Amygdala (tissue), 56 donors: ENCODE measurements at regions not wholly inside any gene's neighbourhood (a gene's known extent, or its start where the extent isn't known, plus 50 kb on each side); places are given as distances from the start of the nearest gene placed in this dataset.
"Not testable (repeated sequence)": the region's sequence is repeated elsewhere in the genome, so short reads cannot be mapped to it uniquely, and the experiment has no call there.

Experiments
- DNase-seq, 56 donors: peaks; one replicate each; lab custom pipeline; 2025; lab: John Stamatoyannopoulos, UW

GRCh38 chr4:174012886-174013259, 270.6 kb downstream of the FBXO8 start:
- no peak for DNase-seq

DNA sequence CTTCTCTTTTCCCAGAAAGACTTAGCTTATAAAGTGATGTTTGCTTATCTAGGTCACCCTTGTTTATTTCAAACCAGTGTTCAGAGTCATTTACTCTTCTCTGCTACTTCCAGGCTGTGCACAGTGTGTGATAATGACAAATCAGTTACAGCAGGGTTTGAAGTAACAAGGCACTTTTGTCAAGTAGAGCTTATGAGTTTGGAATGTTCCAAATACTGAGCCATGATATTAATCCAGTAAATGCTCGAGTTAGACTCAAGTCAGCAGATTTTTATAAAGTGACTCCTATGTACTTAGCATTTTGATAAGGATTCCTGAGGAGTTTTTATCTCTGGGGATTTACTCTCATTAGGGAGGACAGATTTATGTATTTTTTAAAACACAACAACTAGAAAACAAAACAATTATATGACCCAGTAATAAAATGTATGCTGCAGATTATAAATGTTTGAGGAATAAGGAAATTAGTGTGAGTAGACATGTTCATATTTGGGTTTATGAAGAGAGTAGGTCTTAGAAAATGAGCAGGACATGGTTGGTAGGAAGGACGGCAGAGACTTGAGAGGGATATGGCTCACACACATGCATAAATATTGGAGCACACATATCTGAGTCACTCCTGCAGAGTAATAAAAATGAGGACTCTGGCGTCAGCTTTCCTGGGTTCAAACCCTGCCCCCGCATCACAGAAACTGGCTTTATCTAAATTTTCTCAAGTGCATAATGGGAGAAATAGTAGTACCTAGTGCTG, 271.2 kb downstream of the FBXO8 start:
- no peak for DNase-seq

DNA sequence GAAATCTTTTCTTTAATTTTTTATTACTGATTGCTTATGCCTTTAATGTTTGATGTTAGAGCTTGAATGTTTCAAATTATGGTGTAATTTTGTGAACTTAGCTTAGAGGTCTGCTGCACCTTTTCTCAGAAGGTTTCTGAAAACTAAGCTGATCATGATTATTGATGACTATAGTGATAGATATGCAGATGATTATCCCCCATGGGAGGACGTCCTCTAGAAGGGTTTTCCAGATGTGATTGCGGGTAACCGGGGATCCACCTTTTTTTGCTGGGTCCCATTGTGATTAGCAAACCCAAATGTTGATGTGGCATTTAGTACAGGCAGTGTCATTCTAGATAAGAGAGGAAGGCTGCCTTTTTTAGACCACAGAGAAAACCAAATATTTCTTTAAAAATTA, 272.9 kb downstream of the FBXO8 start:
- no peak for DNase-seq

GRCh38 chr4:174009686-174010451, 273.6 kb downstream of the FBXO8 start:
- no peak for DNase-seq

DNA sequence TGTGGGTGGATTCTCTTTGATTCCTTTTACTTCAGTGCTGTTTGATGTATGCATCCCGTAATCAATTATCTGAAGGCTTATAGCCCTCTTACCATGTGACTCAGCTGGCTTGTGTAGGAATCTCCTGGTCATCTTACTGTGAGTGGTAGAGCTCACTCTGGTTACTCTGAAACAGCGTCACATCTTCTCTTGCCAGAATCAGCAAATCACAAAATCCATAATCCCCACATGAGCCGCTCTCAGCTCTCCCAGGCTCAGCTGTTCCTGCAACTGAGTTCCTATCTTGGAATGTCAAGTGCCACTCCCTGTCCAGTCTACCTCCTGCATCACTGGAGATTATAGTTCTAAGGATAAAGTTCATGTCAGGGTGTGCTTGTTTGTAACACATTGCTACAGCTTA, 278.0 kb downstream of the FBXO8 start:
- DNase-seq, result no peak

- no peak for DNase-seq
Observed at GRCh38 chr4:173998471-173999144, 284.9 kb downstream of the FBXO8 start.

GRCh38 chr4:173995779-173996178, 287.7 kb downstream of the FBXO8 start:
- not testable (repeated sequence) for DNase-seq

DNA sequence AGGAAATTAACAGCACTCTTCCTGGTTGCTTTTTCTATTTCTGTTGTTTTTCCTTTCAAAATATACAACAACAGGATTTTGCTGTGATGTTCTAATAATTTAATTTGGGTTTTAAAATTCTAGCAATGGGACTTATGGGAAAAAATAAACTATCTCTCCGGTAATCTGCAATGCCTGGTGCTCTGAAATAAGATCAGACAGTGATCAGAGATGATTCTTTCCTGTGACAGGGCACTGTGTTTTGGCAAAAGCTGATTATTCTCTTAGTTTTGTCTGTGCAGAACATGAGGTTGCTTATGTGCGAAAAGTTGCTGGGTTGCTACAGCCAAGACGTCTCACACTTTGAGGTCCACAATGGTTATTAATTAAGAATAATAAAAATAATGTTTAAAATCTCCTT, 291.7 kb downstream of the FBXO8 start:
- DNase-seq, result no peak

DNA sequence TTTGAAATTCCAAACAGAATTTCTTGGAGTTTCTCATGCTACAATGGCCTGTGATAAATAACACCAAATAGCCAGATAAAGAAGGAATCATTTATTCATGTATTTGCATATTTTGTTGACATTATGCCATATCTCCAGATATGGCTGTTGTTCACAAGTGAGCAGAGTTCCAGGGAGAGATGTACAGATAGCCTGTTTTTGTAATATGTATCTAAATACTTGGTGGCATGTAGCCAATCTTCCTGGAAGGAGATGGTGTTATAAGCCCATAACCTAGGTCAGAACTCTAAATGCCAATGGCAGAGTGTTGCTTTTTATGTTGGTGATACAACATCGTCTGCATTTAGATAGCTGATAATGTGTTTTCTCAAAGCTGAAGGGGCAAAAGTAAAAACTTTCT, 292.2 kb downstream of the FBXO8 start:
- DNase-seq, result no peak

GRCh38 chr4:173990869-173991210, 292.6 kb downstream of the FBXO8 start:
- no peak for DNase-seq

DNA sequence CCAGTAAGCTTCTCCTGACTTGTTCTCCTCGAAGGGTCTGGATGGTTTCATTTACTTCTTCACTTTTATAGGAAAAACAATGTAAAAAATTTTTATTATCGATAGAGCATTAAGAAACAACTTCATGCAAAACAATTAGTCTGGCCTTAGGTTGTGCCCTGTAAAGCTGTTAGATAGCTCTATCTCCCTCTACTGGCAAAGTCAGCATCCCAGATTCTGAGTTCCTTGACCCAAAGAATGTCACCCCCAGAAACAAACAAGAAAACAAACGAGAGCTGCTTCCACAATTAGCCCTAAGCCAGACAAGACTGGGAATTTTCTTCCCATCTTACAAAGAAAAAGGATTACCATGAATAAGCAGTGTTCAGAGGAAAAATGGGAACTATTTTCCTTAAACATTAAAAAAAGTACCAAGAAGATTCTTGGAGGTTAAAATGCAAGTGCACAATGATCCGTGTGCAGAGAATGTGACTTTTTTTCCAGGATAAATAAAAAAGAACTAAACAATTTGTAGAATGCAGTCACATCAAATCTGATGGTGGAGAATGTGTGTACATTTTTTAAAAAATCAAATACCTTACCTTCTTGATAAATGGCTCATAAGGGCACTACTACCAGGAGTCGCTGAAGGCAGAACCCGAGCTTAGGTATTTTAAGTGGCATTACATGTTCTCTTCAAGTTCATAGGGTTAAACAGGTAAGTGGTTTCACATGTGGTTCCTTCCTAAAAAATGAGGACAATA, 293.2 kb downstream of the FBXO8 start:
- DNase-seq, result no peak

DNA sequence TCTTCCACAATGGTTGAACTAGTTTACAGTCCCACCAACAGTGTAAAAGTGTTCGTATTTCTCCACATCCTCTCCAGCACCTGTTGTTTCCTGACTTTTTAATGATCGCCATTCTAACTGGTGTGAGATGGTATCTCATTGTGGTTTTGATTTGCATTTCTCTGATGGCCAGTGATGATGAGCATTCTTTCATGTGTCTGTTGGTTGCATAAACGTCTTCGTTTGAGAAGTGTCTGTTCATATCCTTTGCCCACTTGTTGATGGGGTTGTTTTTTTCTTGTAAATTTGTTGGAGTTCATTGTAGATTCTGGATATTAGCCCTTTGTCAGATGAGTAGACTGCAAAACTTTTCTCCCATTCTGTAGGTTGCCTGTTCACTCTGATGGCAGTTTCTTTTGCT, 319.9 kb downstream of the FBXO8 start:
- not testable (repeated sequence) for DNase-seq

DNA sequence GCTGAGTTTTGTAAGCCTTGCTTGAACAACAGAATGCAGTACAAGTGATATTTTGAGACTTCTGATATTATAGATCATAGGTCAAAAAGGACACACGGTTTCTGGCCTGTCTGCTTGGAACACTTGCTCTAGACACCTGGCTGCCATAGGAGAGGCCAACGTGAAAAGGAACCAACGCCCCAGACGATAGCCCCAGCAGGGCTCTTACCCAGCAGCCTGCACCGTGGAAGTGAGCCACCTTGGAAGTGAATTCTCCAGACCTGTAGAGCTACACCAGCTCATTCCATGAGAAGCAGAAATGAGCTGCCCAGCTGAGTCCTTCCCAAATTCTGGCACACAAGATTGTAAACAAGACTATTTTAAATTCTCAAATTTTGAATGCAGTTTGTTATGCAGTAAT, 323.1 kb downstream of the FBXO8 start:
- DNase-seq, result no peak

DNA sequence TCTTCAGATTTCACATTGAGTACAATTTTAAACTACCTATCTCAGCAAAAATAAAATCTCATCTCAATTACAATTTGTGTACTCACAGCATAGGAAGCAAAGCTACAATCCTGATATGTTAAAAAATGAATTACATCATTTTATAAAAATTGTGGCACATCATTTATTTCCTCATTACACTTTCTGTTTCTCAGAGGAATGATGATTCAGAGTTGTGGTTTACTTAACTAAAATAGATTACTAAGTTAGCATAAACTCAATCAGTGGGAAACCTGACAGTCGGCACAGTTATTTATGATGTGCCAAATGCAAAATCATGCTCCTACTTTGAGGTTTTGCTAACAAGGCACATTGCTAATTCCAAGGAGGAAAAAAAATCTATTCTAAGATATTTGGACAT, 325.0 kb downstream of the FBXO8 start:
- no peak for DNase-seq

DNA sequence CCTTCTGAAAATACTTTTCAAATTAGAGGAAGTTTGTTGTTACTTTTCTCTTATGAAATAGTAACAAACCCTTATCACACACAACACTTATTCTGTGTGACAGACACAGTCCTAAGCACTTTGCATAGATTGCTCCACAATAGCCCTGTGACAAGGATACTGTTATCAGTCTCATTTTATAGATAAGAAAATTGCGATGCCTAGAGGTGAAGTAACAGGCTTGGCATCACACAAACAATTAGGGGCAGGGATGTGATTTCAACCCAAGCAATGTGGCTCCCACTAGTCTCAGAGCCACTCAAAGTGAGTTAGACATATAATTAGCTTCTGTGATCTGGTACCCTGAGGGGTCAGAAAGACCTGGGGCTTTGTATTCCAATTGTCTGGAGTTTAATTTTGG, 339.9 kb downstream of the FBXO8 start:
- no peak for DNase-seq

- no peak for DNase-seq
Observed at GRCh38 chr4:173940146-173940545, 343.3 kb downstream of the FBXO8 start.

- DNase-seq, result no peak
Observed at GRCh38 chr4:173937631-173938270, 345.7 kb downstream of the FBXO8 start.

DNA sequence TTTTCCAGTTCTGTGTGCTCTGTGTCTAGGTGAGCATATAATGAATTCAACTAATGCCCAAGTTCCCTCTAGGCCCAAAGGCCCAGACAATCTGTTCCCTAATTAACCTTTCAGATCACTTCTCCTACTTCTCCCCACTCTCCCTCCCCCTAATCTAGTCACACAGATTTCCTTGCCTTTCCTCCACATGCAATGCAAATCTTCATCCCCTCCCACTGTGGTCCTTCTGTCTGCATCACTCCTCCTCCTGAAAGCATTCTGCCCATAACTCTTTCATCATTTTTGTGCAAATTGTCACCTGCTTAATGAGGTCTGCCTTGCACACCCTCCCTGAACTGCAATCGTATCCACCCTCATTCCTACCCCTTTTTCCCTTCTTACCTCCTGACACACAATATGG, 346.6 kb downstream of the FBXO8 start:
- DNase-seq, result no peak

DNA sequence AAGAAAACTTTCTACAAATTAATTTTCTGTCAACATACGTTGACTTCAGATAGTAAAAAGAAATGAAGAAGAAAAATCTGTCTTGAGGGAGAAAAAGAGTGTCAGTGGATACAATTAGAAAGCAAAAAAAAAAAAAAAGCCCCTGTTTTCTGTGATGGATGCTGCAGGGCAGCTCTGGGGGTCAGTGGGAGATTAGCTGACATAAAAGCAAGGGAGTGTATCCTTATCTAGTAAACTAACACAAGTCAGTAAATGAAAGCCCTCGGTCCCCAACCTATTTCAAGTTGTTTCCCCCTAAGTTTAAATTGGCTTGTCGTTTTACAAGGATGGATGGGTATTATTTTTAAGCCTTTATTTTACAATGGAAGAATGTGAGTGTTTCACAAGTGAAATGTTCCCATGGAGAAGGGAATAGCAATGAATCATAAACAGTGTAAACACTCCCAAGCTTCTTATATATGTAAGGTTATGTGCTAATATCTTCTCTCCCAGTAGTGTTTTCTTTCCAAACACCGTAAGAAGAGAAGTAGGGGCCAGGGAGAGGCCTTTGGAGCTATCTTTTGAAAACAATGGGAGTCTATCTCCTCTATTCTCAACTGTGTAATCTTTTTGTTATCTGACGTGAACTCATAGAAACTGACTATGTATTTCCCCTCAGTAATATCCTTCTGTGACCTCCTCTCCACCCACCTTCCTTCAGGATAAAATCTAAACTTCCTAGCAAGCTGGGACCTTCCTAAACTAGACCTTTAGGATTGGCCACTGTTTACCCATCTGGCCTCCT, 347.7 kb downstream of the FBXO8 start:
- DNase-seq, result no peak
